GM06990 (cell line): ENCODE measurements at regions not wholly inside any gene's neighbourhood (a gene's known extent, or its start where the extent isn't known, plus 50 kb on each side); places are given as distances from the start of the nearest gene placed in this dataset.

Experiments
- DNase-seq: peaks from one replicate; pipeline ENCODE4 v3.0.0-alpha.2; 2011; ENCODE audit not compliant: insufficient read length; ENCODE audit errors: extremely low read depth
- H3K27me3 ChIP-seq: replicated peaks from 2 replicates; pipeline ENCODE4 v1.6.0; 2011; ENCODE audit warnings: low read length; ENCODE audit not compliant: control insufficient read depth, insufficient read depth
- H3K36me3 ChIP-seq: 2 replicates; pipeline ENCODE4 v1.5.1; 2011; ENCODE audit warnings: low read length; ENCODE audit not compliant: control insufficient read depth, insufficient read depth
- H3K4me3 ChIP-seq: replicated peaks from 2 replicates; pipeline ENCODE4 v1.5.1; 2011; ENCODE audit warnings: low read depth, mild to moderate bottlenecking, control low read depth, low read length
- TF ChIP-seq, protein P1 (sequence below): IDR thresholded peaks from 2 replicates; pipeline ENCODE4 v1.5.1; 2011; ENCODE audit warnings: low read length, control low read depth, mild to moderate bottlenecking, inconsistent platforms; ENCODE audit not compliant: insufficient read depth, poor library complexity, severe bottlenecking

- TF ChIP-seq, protein P1, sequence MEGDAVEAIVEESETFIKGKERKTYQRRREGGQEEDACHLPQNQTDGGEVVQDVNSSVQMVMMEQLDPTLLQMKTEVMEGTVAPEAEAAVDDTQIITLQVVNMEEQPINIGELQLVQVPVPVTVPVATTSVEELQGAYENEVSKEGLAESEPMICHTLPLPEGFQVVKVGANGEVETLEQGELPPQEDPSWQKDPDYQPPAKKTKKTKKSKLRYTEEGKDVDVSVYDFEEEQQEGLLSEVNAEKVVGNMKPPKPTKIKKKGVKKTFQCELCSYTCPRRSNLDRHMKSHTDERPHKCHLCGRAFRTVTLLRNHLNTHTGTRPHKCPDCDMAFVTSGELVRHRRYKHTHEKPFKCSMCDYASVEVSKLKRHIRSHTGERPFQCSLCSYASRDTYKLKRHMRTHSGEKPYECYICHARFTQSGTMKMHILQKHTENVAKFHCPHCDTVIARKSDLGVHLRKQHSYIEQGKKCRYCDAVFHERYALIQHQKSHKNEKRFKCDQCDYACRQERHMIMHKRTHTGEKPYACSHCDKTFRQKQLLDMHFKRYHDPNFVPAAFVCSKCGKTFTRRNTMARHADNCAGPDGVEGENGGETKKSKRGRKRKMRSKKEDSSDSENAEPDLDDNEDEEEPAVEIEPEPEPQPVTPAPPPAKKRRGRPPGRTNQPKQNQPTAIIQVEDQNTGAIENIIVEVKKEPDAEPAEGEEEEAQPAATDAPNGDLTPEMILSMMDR, result no peak
- no peaks in the 10 kb centered on the region for H3K36me3 ChIP-seq
- no peak overlapping the region for H3K4me3 ChIP-seq
- DNase-seq, result no peak
- H3K27me3 ChIP-seq, result no peaks in the 10 kb centered on the region
These were observed 894.9 kb downstream of the DIPK2A start for GRCh38 chr3:144866476-144866875.

- H3K4me3 ChIP-seq, result no peak overlapping the region
- DNase-seq, result no peak
- no peaks in the 10 kb centered on the region for H3K36me3 ChIP-seq
- TF ChIP-seq, protein P1, result no peak
- no peaks in the 10 kb centered on the region for H3K27me3 ChIP-seq
These were observed 896.9 kb downstream of the DIPK2A start for GRCh38 chr3:144868506-144868905.

DNA sequence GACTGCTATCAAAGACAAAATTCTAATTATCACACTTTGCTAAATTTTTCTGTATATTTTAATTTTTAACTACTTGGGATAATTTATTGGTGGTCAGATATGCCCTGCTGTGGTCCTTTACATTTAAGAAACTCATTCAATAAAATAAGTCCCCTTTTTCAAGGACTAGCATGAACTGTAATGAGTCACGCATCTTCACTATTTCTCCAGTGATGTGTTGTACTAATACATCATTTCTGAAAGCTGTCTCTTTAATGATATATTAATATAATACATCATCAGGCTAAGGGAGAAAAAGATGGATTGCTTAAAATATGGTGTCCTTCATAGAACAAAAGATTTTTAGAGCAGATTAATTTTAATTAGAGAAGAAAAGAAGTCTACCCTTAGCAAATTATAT lies 901.4 kb downstream of the DIPK2A start:
- Histone ChIP-seq H3K4me3 (no peak overlapping the region), H3K36me3 (no peaks in the 10 kb centered on the region), H3K27me3 (no peaks in the 10 kb centered on the region)
- TF ChIP-seq, protein P1, result no peak
- DNase-seq, result no peak

DNA sequence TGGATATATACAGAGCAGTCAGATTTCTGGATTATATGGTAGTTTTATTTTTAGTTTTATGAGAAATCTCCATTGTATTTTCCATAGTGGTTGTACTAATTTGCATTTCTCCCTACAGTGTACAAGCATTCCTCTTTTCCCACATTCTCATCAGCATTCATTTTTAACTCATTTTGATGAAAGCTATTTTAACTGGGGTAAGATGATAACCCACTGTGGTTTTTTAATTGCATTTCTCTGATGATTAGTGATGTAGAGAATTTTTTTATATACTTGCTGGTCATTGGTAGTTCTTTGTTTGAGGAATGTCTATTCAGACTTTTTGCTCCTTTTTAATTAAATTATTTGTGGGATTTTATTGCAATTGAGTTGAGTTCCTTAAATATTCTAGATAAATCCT lies 903.6 kb downstream of the DIPK2A start:
- Histone ChIP-seq H3K27me3 (no peaks in the 10 kb centered on the region), H3K36me3 (no peaks in the 10 kb centered on the region), H3K4me3 (no peak overlapping the region)
- TF ChIP-seq, protein P1, result no peak
- no peak for DNase-seq

DNA sequence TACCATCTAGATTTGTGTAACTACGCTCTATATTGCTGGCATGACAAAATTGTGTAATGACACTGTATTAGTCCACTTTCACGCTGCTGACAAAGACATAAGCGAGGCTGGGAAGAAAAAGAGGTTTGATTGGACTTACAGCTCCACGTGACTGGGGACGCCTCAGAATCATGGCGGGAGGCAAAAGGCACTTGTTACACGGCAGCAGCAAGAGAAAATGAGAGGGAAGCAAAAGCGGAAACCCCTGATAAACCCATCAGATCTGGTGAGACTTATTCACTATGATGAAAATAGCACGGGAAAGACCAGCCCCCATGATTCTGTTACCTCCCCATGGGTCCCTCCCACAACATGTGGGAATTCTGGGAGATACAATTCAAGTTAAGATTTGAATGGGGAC lies 905.7 kb downstream of the DIPK2A start:
- DNase-seq, result no peak
- Histone ChIP-seq H3K4me3 (no peak overlapping the region), H3K27me3 (no peaks in the 10 kb centered on the region), H3K36me3 (no peaks in the 10 kb centered on the region)
- TF ChIP-seq, protein P1, result no peak

GRCh38 chr3:144879701-144880100 lies 908.1 kb downstream of the DIPK2A start:
- Histone ChIP-seq H3K4me3 (no peak overlapping the region), H3K36me3 (no peaks in the 10 kb centered on the region), H3K27me3 (no peaks in the 10 kb centered on the region)
- TF ChIP-seq, protein P1, result no peak
- DNase-seq, result no peak
